ENCODE measurements at regions not wholly inside any gene's neighbourhood (a gene's known extent, or its start where the extent isn't known, plus 50 kb on each side); places are given as distances from the start of the nearest gene placed in this dataset.

- H3K27ac ChIP-seq, result no peak overlapping the region
- TF ChIP-seq CTCF (IDR thresholded peaks at IDR 0.05) (no peak), ZFX (IDR thresholded peaks at IDR 0.05; ENCODE audit: borderline replicate concordance) (no peak)
Observed at GRCh38 chr5:4797445-4797844, 342.7 kb upstream of the ADAMTS16 start.

DNA sequence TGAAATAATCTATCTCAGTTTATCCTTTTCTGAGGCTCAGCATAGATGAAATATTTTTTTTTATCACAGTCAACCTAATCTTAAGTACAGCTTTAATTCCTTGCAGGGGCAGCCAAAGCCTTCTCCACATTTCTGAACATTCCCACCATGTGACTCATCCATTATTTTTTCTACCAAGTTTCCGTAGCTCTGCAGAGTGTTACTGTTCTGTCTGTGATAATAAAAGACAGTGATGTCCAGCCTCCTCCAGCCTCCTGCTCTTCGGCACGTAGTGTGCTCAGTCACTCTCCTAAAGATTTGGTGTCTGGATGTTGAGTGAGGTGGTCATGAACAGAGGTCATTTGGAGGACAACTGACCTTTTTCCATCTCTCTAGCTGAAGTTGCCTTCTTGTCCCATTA is 338.1 kb upstream of the ADAMTS16 start:
- TF ChIP-seq CTCF (IDR thresholded peaks at IDR 0.05) (no peak), ZFX (IDR thresholded peaks at IDR 0.05; ENCODE audit: borderline replicate concordance) (no peak)
- H3K27ac ChIP-seq, result no peak overlapping the region

- no peak overlapping the region for H3K27ac ChIP-seq
- TF ChIP-seq ZFX (IDR thresholded peaks at IDR 0.05; ENCODE audit: borderline replicate concordance), result no peak
- TF ChIP-seq CTCF (IDR thresholded peaks at IDR 0.05), result no peak
Observed at GRCh38 chr5:4804691-4805360, 335.3 kb upstream of the ADAMTS16 start.

DNA sequence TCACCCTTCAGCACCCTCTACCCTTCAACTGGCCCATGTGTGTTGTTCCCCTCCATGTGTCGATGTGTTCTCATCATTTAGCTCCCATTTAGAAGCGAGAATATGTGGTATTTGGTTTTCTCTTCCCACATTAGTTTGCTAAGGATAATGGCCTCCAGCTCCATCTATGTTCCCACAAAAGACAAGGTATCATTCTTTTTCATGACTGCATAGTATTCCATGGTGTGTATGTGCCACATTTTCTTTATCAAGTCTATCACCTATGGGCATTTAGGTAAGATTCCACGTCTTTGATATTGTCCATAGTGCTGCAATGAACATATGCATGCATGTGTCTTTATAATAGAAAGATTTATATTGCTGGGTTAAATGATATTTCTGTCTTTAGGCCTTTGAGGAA is 325.1 kb upstream of the ADAMTS16 start:
- H3K27ac ChIP-seq, result no peak overlapping the region
- TF ChIP-seq CTCF (IDR thresholded peaks at IDR 0.05) (no peak), ZFX (IDR thresholded peaks at IDR 0.05; ENCODE audit: borderline replicate concordance) (no peak)

- TF ChIP-seq ZFX (IDR thresholded peaks at IDR 0.05; ENCODE audit: borderline replicate concordance) (no peak), CTCF (IDR thresholded peaks at IDR 0.05) (no peak)
- H3K27ac ChIP-seq, result no peak overlapping the region
Observed at GRCh38 chr5:4817767-4818166, 322.4 kb upstream of the ADAMTS16 start.

GRCh38 chr5:4831325-4831724 is 308.8 kb upstream of the ADAMTS16 start:
- TF ChIP-seq ZFX (IDR thresholded peaks at IDR 0.05; ENCODE audit: borderline replicate concordance), result no peak
- no peak for TF ChIP-seq CTCF (IDR thresholded peaks at IDR 0.05)
- no peak overlapping the region for H3K27ac ChIP-seq

DNA sequence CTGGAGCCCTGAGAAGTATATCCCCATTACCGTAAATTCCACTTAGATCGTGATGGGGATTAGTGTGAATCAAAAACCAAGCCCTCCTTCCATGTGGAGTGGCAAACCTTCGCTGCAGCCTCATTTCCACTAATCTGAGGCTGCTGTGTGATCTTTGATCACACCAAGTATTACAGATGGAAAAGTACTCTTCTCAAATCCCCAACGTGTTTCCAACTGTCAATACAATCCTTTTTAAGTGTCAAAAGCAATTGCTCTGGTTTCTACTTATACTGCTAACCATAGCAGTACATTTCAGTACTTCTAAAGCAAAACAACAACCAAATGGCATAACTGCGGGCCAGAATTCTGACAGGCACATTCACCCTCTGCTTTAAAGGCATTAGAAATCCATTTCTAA is 307.7 kb upstream of the ADAMTS16 start:
- TF ChIP-seq ZFX (IDR thresholded peaks at IDR 0.05; ENCODE audit: borderline replicate concordance) (no peak), CTCF (IDR thresholded peaks at IDR 0.05) (no peak)
- no peak overlapping the region for H3K27ac ChIP-seq

All from 22Rv1 (cell line).